ENCODE measurements at regions not wholly inside any gene's neighbourhood (a gene's known extent, or its start where the extent isn't known, plus 50 kb on each side); places are given as distances from the start of the nearest gene placed in this dataset.

- DNase-seq (ENCODE audit: low spot score), result no peak
- no peak for TF ChIP-seq CTCF (IDR thresholded peaks at IDR 0.05; ENCODE audit: borderline replicate concordance, control extremely low read depth, extremely low read depth, insufficient read depth, missing control alignments)
- in situ Hi-C loops (cut with MboI; ENCODE audit: low sequenced_read_pairs, unreplicated experiment), result no loop called here
These were observed 545.6 kb upstream of the ZNF385D start for GRCh38 chr3:22296601-22297000.

- no peak for DNase-seq (ENCODE audit: low spot score)
- in situ Hi-C loops (cut with MboI; ENCODE audit: low sequenced_read_pairs, unreplicated experiment), result no loop called here
- TF ChIP-seq CTCF (IDR thresholded peaks at IDR 0.05; ENCODE audit: borderline replicate concordance, control extremely low read depth, extremely low read depth, insufficient read depth, missing control alignments), result no peak
These were observed 546.4 kb upstream of the ZNF385D start for GRCh38 chr3:22297436-22297835.

- DNase-seq (ENCODE audit: low spot score), result no peak
- in situ Hi-C loops (cut with MboI; ENCODE audit: low sequenced_read_pairs, unreplicated experiment), result no loop called here
- no peak for TF ChIP-seq CTCF (IDR thresholded peaks at IDR 0.05; ENCODE audit: borderline replicate concordance, control extremely low read depth, extremely low read depth, insufficient read depth, missing control alignments)
These were observed 555.4 kb upstream of the ZNF385D start for GRCh38 chr3:22306454-22306853.

- no peak for DNase-seq (ENCODE audit: low spot score)
- in situ Hi-C loops (cut with MboI; ENCODE audit: low sequenced_read_pairs, unreplicated experiment), result no loop called here
- no peak for TF ChIP-seq CTCF (IDR thresholded peaks at IDR 0.05; ENCODE audit: borderline replicate concordance, control extremely low read depth, extremely low read depth, insufficient read depth, missing control alignments)
These were observed 557.9 kb upstream of the ZNF385D start for GRCh38 chr3:22308871-22309270.

- DNase-seq (ENCODE audit: low spot score), result no peak
- in situ Hi-C loops (cut with MboI; ENCODE audit: low sequenced_read_pairs, unreplicated experiment), result no loop called here
- no peak for TF ChIP-seq CTCF (IDR thresholded peaks at IDR 0.05; ENCODE audit: borderline replicate concordance, control extremely low read depth, extremely low read depth, insufficient read depth, missing control alignments)
These were observed 564.9 kb upstream of the ZNF385D start for GRCh38 chr3:22315925-22316324.

GRCh38 chr3:22318325-22318724 is 567.3 kb upstream of the ZNF385D start:
- in situ Hi-C loops (cut with MboI; ENCODE audit: low sequenced_read_pairs, unreplicated experiment), result no loop called here
- DNase-seq (ENCODE audit: low spot score), result no peak
- TF ChIP-seq CTCF (IDR thresholded peaks at IDR 0.05; ENCODE audit: borderline replicate concordance, control extremely low read depth, extremely low read depth, insufficient read depth, missing control alignments), result no peak

GRCh38 chr3:22319446-22319845 is 568.4 kb upstream of the ZNF385D start:
- in situ Hi-C loops (cut with MboI; ENCODE audit: low sequenced_read_pairs, unreplicated experiment), result no loop called here
- TF ChIP-seq CTCF (IDR thresholded peaks at IDR 0.05; ENCODE audit: borderline replicate concordance, control extremely low read depth, extremely low read depth, insufficient read depth, missing control alignments), result no peak
- DNase-seq (ENCODE audit: low spot score), result no peak

All from GM13976 (cell line).